GM12872 (cell line): ENCODE measurements at regions not wholly inside any gene's neighbourhood (a gene's known extent, or its start where the extent isn't known, plus 50 kb on each side); places are given as distances from the start of the nearest gene placed in this dataset.

Experiments used
- CTCF ChIP-seq: IDR thresholded peaks from 3 replicates; pipeline ENCODE4 v1.5.1; 2011; ENCODE audit warnings: low read depth, mild to moderate bottlenecking, low read length, moderate library complexity; ENCODE audit not compliant: insufficient read depth

GRCh38 chr20:18987781-18988360 is 174.3 kb downstream of the SCP2D1 start:
- TF ChIP-seq CTCF: no peak

- TF ChIP-seq CTCF: no peak
Measured at GRCh38 chr20:18988701-18989100, 175.1 kb downstream of the SCP2D1 start.

GRCh38 chr20:18989736-18990474 is 176.3 kb downstream of the SCP2D1 start:
- TF ChIP-seq CTCF: no peak

GRCh38 chr20:18991012-18991411 is 177.4 kb downstream of the SCP2D1 start:
- no peak for TF ChIP-seq CTCF

- TF ChIP-seq CTCF: no peak
Measured at GRCh38 chr20:18992418-18992817, 178.8 kb downstream of the SCP2D1 start.

GRCh38 chr20:18995455-18995854 is 181.9 kb downstream of the SCP2D1 start:
- no peak for TF ChIP-seq CTCF

- TF ChIP-seq CTCF: no peak
Measured at GRCh38 chr20:18999086-18999485, 185.5 kb downstream of the SCP2D1 start.
